ENCODE measurements at regions not wholly inside any gene's neighbourhood (a gene's known extent, or its start where the extent isn't known, plus 50 kb on each side); places are given as distances from the start of the nearest gene placed in this dataset.

DNA sequence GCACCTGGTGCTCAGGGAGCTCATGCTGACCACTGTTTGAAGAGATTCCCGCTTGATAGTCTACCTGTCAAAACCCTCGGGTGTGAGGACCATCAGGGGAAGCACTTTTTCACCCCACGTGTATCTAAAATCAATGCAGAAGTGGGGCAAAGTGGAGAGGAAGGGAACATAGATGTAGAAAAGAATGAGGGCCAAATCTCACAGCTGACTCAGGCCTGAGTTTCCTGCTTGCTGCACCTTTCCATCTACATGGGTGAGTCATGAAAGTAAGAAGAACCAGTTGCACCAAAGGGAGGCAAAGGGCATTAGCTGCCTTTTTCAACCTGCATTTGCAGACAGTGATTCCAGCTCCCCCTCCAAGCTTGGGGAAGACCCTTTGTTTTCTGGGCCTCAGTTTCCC lies 100.2 kb upstream of the MYCN start:
- ChIA-PET POLR2A (no interaction called here), CTCF (interaction anchor here (1.2 kb wide), 1 partner anchor 10 kb away, joined by 3 read pairs; no protein-coding TSS in a partner anchor)
- no peak overlapping the region for H3K27ac ChIP-seq (ENCODE audit: low read depth in 1 of 2, low read length in 2 of 2)
- TF ChIP-seq, protein P1, sequence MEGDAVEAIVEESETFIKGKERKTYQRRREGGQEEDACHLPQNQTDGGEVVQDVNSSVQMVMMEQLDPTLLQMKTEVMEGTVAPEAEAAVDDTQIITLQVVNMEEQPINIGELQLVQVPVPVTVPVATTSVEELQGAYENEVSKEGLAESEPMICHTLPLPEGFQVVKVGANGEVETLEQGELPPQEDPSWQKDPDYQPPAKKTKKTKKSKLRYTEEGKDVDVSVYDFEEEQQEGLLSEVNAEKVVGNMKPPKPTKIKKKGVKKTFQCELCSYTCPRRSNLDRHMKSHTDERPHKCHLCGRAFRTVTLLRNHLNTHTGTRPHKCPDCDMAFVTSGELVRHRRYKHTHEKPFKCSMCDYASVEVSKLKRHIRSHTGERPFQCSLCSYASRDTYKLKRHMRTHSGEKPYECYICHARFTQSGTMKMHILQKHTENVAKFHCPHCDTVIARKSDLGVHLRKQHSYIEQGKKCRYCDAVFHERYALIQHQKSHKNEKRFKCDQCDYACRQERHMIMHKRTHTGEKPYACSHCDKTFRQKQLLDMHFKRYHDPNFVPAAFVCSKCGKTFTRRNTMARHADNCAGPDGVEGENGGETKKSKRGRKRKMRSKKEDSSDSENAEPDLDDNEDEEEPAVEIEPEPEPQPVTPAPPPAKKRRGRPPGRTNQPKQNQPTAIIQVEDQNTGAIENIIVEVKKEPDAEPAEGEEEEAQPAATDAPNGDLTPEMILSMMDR (IDR thresholded peaks at IDR 0.05), result no peak
- H3K4me1 ChIP-seq (ENCODE audit: insufficient read depth, low read length), result no peaks in the 10 kb centered on the region
- no peaks in the 10 kb centered on the region for H3K36me3 ChIP-seq (ENCODE audit: insufficient read depth, low read length)
- intact Hi-C loops (cut with DNase I, micrococcal nuclease), result no loop called here
- no peaks in the 10 kb centered on the region for H3K27me3 Mint-ChIP-seq
- H3K9me3 Mint-ChIP-seq, result no peaks in the 10 kb centered on the region
- no peak overlapping the region for H3K4me3 ChIP-seq (ENCODE audit: low read length)
- H3K4me1 Mint-ChIP-seq (ENCODE audit: low read depth), result no peaks in the 10 kb centered on the region
- H3K27me3 ChIP-seq (ENCODE audit: control insufficient read depth in 1 of 2, insufficient read depth in 2 of 2, low read length in 2 of 2), result no peaks in the 10 kb centered on the region
- peaks cover 0 to 3% of the 10 kb centered on the region in 2 experiments for H3K9me3 ChIP-seq (ENCODE audit: control insufficient read depth in 1 of 2, insufficient read depth in 1 of 2, low read length in 2 of 2)
- H3K27ac Mint-ChIP-seq, result no peak overlapping the region
- DNase-seq (no peak), ATAC-seq (ENCODE audit: poor library complexity) (no peak)
- no peak overlapping the region for H3K4me3 Mint-ChIP-seq
- no peaks in the 10 kb centered on the region for H3K36me3 Mint-ChIP-seq (ENCODE audit: low read depth)

DNA sequence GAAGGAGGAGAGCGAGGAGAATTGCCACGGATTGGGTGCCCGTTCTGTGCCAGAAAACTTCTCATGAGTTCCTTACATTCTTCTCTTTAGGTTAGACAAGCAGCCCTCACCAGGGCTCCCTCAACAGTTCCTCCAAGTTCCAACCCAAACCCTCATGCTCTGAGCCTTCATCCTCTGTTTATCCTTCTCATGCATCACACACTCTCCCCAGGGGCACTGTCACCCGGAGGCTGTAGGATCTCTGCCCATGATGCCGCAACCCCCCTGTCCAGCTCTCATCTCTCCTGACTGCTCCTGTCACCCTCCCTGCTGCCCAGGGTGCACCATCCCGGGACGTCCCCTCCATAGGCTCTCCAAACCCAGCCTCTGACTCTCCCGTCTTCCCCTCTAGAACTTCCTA lies 99.4 kb upstream of the MYCN start:
- no peak overlapping the region for H3K27ac Mint-ChIP-seq
- no peak overlapping the region for H3K4me3 ChIP-seq (ENCODE audit: low read length)
- no peak overlapping the region for H3K4me3 Mint-ChIP-seq
- H3K4me1 Mint-ChIP-seq (ENCODE audit: low read depth), result no peaks in the 10 kb centered on the region
- no peaks in the 10 kb centered on the region for H3K27me3 Mint-ChIP-seq
- intact Hi-C loops (cut with DNase I, micrococcal nuclease), result no loop called here
- H3K9me3 ChIP-seq (ENCODE audit: control insufficient read depth in 1 of 2, insufficient read depth in 1 of 2, low read length in 2 of 2), result peaks cover 0 to 6% of the 10 kb centered on the region in 2 experiments
- TF ChIP-seq, protein P1 (IDR thresholded peaks at IDR 0.05), result no peak
- CTCF ChIA-PET, result interaction anchor here (1.2 kb wide), 1 partner anchor 9 kb away, joined by 3 read pairs; no protein-coding TSS in a partner anchor
- no peak for DNase-seq
- POLR2A ChIA-PET, result no interaction called here
- H3K36me3 ChIP-seq (ENCODE audit: insufficient read depth, low read length), result no peaks in the 10 kb centered on the region
- H3K27ac ChIP-seq (ENCODE audit: low read depth in 1 of 2, low read length in 2 of 2), result no peak overlapping the region
- no peak for ATAC-seq (ENCODE audit: poor library complexity)
- H3K27me3 ChIP-seq (ENCODE audit: control insufficient read depth in 1 of 2, insufficient read depth in 2 of 2, low read length in 2 of 2), result no peaks in the 10 kb centered on the region
- no peaks in the 10 kb centered on the region for H3K4me1 ChIP-seq (ENCODE audit: insufficient read depth, low read length)
- no peaks in the 10 kb centered on the region for H3K36me3 Mint-ChIP-seq (ENCODE audit: low read depth)
- H3K9me3 Mint-ChIP-seq, result no peaks in the 10 kb centered on the region

DNA sequence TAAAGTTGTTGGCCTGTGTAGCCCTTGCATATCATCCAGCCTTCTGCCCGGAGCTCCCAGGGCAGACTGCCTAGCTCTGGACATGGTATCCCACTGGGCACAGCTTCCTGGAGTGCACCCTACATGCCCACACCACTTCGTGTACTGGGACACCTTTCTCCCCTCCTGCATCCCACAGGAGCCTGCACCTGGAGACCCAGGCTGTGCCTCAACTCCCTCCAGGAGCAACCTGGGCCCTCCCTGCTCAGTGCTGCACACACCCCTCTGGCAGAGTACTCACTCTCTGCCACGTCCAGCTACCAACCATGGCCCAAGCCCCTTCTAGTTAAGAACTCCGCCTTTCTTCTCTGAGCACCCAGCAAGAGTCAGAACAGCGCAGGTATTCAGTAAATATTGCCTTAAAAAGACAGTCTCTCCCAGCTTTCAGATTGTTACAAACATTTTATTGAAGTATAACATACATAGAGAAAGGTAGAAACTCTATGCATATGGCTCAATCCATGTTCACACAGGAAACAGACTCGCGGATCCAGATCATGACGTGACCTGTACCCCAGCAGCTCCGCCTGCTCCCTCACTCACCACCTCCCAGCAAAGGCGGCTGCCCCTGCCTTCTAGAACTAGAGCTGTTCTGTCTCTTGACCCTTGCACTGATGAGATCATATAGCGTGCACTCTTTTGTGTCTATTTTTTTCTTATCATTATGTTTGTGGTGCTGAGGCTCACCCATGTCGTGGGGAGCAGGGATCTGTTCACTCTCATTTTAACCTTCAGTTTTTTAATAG lies 98.4 kb upstream of the MYCN start:
- peaks cover 0 to 15% of the 10 kb centered on the region in 2 experiments for H3K9me3 ChIP-seq (ENCODE audit: control insufficient read depth in 1 of 2, insufficient read depth in 1 of 2, low read length in 2 of 2)
- Mint-ChIP-seq H3K27ac (no peak overlapping the region), H3K36me3 (ENCODE audit: low read depth) (no peaks in the 10 kb centered on the region), H3K4me3 (no peak overlapping the region), H3K4me1 (ENCODE audit: low read depth) (no peaks in the 10 kb centered on the region), H3K27me3 (no peaks in the 10 kb centered on the region), H3K9me3 (peaks cover under 1% of the 10 kb centered on the region)
- ChIA-PET POLR2A (no interaction called here), CTCF (no interaction called here)
- ATAC-seq (ENCODE audit: poor library complexity) (no peak), DNase-seq (no peak)
- H3K4me3 ChIP-seq (ENCODE audit: low read length), result no peak overlapping the region
- H3K36me3 ChIP-seq (ENCODE audit: insufficient read depth, low read length), result no peaks in the 10 kb centered on the region
- TF ChIP-seq, protein P1 (IDR thresholded peaks at IDR 0.05), result no peak
- H3K27ac ChIP-seq (ENCODE audit: low read depth in 1 of 2, low read length in 2 of 2), result no peak overlapping the region
- intact Hi-C loops (cut with DNase I, micrococcal nuclease), result no loop called here
- no peaks in the 10 kb centered on the region for H3K27me3 ChIP-seq (ENCODE audit: control insufficient read depth in 1 of 2, insufficient read depth in 2 of 2, low read length in 2 of 2)
- no peaks in the 10 kb centered on the region for H3K4me1 ChIP-seq (ENCODE audit: insufficient read depth, low read length)
